Germinal center (tissue), 1 donor: ENCODE measurements at regions not wholly inside any gene's neighbourhood (a gene's known extent, or its start where the extent isn't known, plus 50 kb on each side); places are given as distances from the start of the nearest gene placed in this dataset.
"Not testable (repeated sequence)": the region's sequence is repeated elsewhere in the genome, so short reads cannot be mapped to it uniquely, and the experiment has no call there.

Experiments used
- DNase-seq: peaks from one replicate; pipeline ENCODE4 v3.0.0; 2012; ENCODE audit warnings: mixed read lengths, low spot score

- not testable (repeated sequence) for DNase-seq
These were observed 79.7 kb upstream of the LMO2 start for GRCh38 chr11:33971530-33971929.

GRCh38 chr11:33970984-33971466 is 79.1 kb upstream of the LMO2 start:
- DNase-seq, result peak; percentile 67

DNA sequence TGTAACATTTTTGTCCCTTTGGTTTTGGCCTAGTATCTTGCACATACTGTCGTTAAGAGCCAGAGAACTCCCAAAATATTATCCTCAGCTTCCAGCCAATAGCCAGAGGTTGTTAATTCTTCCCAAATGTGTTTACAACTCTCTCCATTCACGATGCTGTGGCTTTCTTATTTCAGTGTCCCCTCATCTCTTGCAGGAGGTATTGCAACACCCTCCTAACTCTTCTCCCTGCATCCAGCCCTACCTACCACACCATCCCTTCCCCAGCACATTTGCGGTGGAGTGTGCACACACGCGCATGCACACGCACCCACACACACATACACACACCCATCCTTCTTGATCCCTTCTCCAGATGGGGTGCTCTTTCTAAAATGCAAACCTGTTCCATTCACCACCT is 75.6 kb upstream of the LMO2 start:
- no peak for DNase-seq

- DNase-seq, result no peak
These were observed 73.2 kb upstream of the LMO2 start for GRCh38 chr11:33965032-33965431.

- no peak for DNase-seq
These were observed 68.1 kb upstream of the LMO2 start for GRCh38 chr11:33959855-33960400.

GRCh38 chr11:33957304-33957917 is 65.5 kb upstream of the LMO2 start:
- no peak for DNase-seq

GRCh38 chr11:33956611-33957010 is 64.7 kb upstream of the LMO2 start:
- DNase-seq, result no peak

GRCh38 chr11:33953289-33953688 is 61.4 kb upstream of the LMO2 start:
- DNase-seq, result no peak

- DNase-seq, result no peak
These were observed 60.9 kb upstream of the LMO2 start for GRCh38 chr11:33952805-33953204.

- no peak for DNase-seq
These were observed 57.5 kb upstream of the LMO2 start for GRCh38 chr11:33949252-33949913.

DNA sequence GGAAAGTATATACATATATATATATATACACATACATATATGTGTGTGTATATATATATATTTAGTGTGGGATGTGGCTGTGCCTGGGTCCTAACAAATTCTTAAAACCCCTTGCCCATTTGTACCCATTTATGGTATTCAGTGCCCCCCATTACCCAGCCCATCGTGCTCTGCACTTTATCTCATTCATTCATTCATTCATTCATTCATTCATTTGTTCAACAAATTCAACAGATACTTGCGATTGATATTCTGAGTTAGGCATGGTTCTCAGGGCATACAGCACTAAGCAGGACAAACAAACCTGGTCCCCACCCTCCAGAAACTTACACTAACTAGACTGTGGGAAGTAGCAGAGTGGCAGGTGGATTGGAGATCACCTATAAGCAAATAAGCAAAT is 56.6 kb upstream of the LMO2 start:
- DNase-seq, result no peak

GRCh38 chr11:33947918-33948317 is 56.0 kb upstream of the LMO2 start:
- DNase-seq, result not testable (repeated sequence)

DNA sequence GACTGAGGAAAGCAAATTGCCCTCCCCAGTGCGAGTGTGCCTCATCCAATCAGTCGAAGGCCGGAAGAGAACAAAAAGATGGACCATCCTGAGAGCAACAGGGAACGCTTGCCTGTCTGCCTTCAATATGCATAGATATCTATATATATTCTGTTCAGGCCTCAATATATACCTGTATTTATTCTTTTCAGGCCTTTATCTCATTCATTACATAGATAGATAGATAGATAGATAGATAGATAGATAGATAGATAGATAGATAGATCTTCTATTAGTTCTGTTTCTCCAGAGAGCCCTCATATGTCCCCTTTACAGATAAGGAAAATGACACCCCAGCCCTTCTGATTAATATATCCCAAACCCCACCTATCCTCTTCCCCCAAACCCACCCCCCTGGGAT is 55.1 kb upstream of the LMO2 start:
- DNase-seq, result no peak

DNA sequence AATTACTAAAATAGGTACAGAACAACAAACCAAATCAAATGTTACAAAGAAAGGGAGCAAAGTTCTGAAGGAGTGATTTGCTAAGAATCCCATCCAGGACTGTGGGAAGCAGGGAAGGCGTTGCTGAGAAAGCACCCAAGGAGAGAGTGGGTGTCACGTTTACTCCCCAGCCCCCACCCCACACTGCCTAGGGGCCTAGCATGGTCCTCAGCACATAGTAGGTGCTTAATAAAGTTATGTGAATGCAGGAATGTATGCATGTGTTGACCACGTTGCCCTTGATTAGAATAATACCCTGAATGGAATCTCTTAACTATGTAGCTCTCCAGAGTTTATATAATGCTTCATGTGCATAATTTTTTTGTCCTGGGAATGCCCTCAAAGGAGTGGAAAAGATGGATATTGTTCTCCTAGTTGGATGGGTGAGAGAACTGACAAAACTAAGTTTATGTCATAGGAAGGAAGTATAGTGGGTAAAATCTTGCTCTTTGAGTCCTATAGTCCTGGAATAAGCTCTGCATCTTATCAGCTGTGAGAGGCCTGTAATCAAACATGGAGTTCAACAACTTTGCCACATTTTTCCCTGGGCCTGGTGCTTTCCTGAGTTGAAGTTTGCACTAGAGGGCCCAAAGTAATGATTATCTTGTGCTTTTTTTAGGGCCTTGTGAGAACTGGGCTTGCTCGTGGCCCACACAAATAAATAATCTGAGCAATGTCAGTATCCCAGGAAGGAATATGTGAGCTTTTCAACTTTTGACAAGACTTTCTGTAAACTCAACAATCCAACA is 53.8 kb upstream of the LMO2 start:
- DNase-seq, result no peak

DNA sequence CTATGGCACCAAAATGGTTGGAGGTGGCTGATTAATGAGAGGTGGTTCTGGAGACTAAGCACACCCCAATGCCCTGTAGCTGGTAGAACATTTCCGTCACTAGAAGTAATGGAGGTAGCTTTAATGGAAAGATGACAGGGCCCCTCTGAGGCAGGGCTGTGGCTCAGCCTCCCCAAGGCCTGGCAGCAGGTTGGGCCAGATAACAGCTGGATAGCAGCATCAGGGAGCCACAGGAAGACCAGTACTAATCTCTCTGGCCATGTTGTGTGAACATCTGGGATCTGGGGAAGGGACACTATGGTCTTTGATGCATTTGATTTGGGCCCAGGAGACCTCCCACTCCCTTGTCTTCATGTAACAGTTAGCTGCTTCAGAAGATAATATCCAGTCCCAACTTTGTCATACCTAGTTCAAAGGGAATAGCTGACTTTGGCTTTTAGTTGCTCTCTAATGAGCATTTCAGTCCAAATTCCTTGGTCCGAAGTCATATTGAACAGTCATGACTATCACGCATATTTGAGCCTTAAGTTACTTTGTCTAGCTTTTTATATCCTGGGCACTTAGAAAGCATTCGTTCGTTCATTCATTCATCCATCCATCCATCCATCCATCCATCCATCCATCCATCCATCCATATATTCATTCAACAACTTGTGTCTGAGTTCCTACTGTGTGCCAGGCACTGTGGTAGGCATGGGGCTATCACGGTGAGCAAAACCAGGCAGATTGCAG is 53.0 kb upstream of the LMO2 start:
- DNase-seq, result no peak

- DNase-seq, result no peak
These were observed 52.4 kb upstream of the LMO2 start for GRCh38 chr11:33944345-33944692.

GRCh38 chr11:33942954-33943353 is 51.1 kb upstream of the LMO2 start:
- DNase-seq, result peak; percentile 73

DNA sequence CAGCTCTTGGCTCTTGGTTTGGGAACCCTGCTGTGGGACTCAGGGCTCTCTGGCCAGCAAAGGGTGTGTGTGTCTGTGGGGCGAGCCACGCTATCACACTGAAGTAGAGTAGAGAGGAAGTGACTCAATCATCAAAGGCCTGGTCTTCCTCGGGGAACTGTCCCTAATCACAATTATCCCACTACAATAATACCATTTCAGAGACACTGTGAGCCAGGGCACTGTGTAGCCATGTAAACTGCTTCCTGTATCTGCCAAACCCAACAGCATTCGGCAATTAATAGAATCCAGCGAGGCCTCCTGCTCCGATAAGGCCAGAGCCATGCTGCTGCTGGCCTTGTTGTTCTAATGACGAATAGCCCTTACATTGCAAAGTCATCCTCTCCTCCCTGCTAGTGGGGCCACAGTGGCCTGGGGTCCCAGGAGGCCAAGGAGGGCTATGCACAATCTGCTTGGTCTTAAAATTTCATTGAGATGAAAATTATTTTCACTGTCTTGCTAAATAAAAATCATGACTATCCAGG is 49.8 kb upstream of the LMO2 start:
- DNase-seq, result no peak
